OCI-LY7 (cell line): ENCODE measurements at regions not wholly inside any gene's neighbourhood (a gene's known extent, or its start where the extent isn't known, plus 50 kb on each side); places are given as distances from the start of the nearest gene placed in this dataset.

Source experiments
- BruUV-seq: library from RNA; stranded (reverse); fragments of 400-500 nt; replicated peaks from 2 replicates; lab custom pipeline; 2021; lab: Mats Ljungman, UMichigan
- CTCF ChIA-PET: fragments of 300-600 bp; sonication (Branson Sonifier 250); formaldehyde crosslinking; loops from one replicate; lab custom pipeline; 2022; ENCODE audit warnings: antibody characterized with exemption; ENCODE audit not compliant: unreplicated experiment; lab: Charles Lee
- POLR2A ChIA-PET: fragments of 300-600 bp; sonication (Branson Sonifier 250); formaldehyde crosslinking; loops from one replicate; lab custom pipeline; 2022; ENCODE audit warnings: antibody characterized with exemption; lab: Charles Lee
- DNase-seq: peaks from one replicate; pipeline ENCODE4 v3.0.0-alpha.2; 2015; ENCODE audit warnings: low spot score
- H2AFZ ChIP-seq: fragments of 200-600 bp; sonication (generic), shearing (Covaris generic); 2 replicates; pipeline ENCODE4 v1.6.1; 2014; ENCODE audit warnings: mild to moderate bottlenecking, antibody characterized with exemption, low read length, moderate library complexity
- H3K27ac ChIP-seq: fragments of 200-600 bp; sonication (generic); 2 replicates; pipeline ENCODE4 v1.5.1; 2014; ENCODE audit warnings: mixed run types, low read depth, mild to moderate bottlenecking, moderate library complexity, low read length, inconsistent platforms; ENCODE audit not compliant: poor library complexity, severe bottlenecking
- H3K36me3 ChIP-seq: fragments of 200-600 bp; sonication (generic); 2 replicates; pipeline ENCODE4 v1.6.1; 2014; ENCODE audit warnings: mild to moderate bottlenecking, antibody characterized with exemption, low read length, moderate library complexity, mixed read lengths; ENCODE audit not compliant: insufficient read depth
- H3K4me1 ChIP-seq: fragments of 200-600 bp; sonication (generic); 2 replicates; pipeline ENCODE4 v1.5.1; 2014; ENCODE audit warnings: mild to moderate bottlenecking, low read length; ENCODE audit not compliant: insufficient read depth, poor library complexity, severe bottlenecking
- H3K4me2 ChIP-seq: fragments of 200-600 bp; sonication (generic); 2 replicates; pipeline ENCODE4 v1.6.1; 2014; ENCODE audit warnings: mild to moderate bottlenecking, low read length
- H3K4me3 ChIP-seq: fragments of 200-600 bp; sonication (generic); 2 replicates; pipeline ENCODE4 v1.5.1; 2014; ENCODE audit warnings: mild to moderate bottlenecking, low read depth, low read length; ENCODE audit not compliant: poor library complexity, severe bottlenecking
- H3K79me2 ChIP-seq: fragments of 200-600 bp; sonication (generic); 2 replicates; pipeline ENCODE4 v1.6.1; 2016; ENCODE audit warnings: low read depth, mild to moderate bottlenecking, low read length, moderate library complexity, mixed read lengths; ENCODE audit not compliant: insufficient read depth
- H3K9me2 ChIP-seq: fragments of 200-600 bp; sonication (generic); 2 replicates; pipeline ENCODE4 v1.6.1; 2016; ENCODE audit warnings: mild to moderate bottlenecking, low read length, mixed read lengths; ENCODE audit not compliant: insufficient read depth
- H3K9me3 ChIP-seq: fragments of 200-600 bp; sonication (generic); 2 replicates; pipeline ENCODE4 v1.6.1; 2014; ENCODE audit warnings: mild to moderate bottlenecking, mixed run types, low read length, mixed read lengths
- H4K20me1 ChIP-seq: fragments of 200-600 bp; sonication (generic); 2 replicates; pipeline ENCODE4 v1.6.1; 2014; ENCODE audit warnings: mild to moderate bottlenecking, antibody characterized with exemption, low read length, moderate library complexity, mixed read lengths; ENCODE audit not compliant: insufficient read depth
- CTCF ChIP-seq: fragments of 200-600 bp; sonication (generic); conservative IDR thresholded peaks from 2 replicates; pipeline ENCODE4 v1.5.1; 2014; ENCODE audit warnings: mild to moderate bottlenecking, antibody characterized with exemption, low read length, moderate library complexity, mixed read lengths
- EZH2phosphoT487 ChIP-seq: fragments of 200-600 bp; sonication (generic); IDR thresholded peaks from 2 replicates; pipeline ENCODE4 v1.6.1; 2018; ENCODE audit warnings: low read depth, borderline replicate concordance, mild to moderate bottlenecking, mixed run types, antibody characterized with exemption, low read length, moderate library complexity, mixed read lengths
- intact Hi-C: fragments of 100-400 bp; cut with micrococcal nuclease; formaldehyde crosslinking; loops from one replicate; pipeline ENCODE4 v1.10.0; 2022; ENCODE audit not compliant: unreplicated experiment

- intact Hi-C loops, result no loop called here
- no peak overlapping the region for H3K4me3 ChIP-seq
- H4K20me1 ChIP-seq, result no peaks in the 10 kb centered on the region
- H3K79me2 ChIP-seq, result no peaks in the 10 kb centered on the region
- no peak overlapping the region for H2AFZ ChIP-seq
- H3K4me1 ChIP-seq, result no peaks in the 10 kb centered on the region
- ChIA-PET CTCF (no interaction called here), POLR2A (interaction anchor here (1.4 kb wide), 2 partner anchors 8 to 17 kb away, joined by 3 to 5 read pairs; no protein-coding TSS in a partner anchor)
- H3K9me2 ChIP-seq, result no peaks in the 10 kb centered on the region
- H3K36me3 ChIP-seq, result no peaks in the 10 kb centered on the region
- no TSS peak for BruUV-seq
- no peak overlapping the region for H3K4me2 ChIP-seq
- DNase-seq, result no peak
- no peak overlapping the region for H3K27ac ChIP-seq
- H3K9me3 ChIP-seq, result no peaks in the 10 kb centered on the region; the same call in 1 of the 2 replicates
- TF ChIP-seq CTCF (no peak), EZH2phosphoT487 (no peak)
These were observed 447.8 kb downstream of the USP25 start for GRCh38 chr21:16177532-16177931.

- Histone ChIP-seq H3K4me1 (no peaks in the 10 kb centered on the region), H3K9me3 (no peaks in the 10 kb centered on the region; the same call in 1 of the 2 replicates), H4K20me1 (no peaks in the 10 kb centered on the region), H3K4me2 (no peak overlapping the region), H3K79me2 (no peaks in the 10 kb centered on the region), H3K4me3 (no peak overlapping the region), H3K36me3 (no peaks in the 10 kb centered on the region), H3K27ac (no peak overlapping the region), H2AFZ (no peak overlapping the region), H3K9me2 (no peaks in the 10 kb centered on the region)
- no peak for DNase-seq
- no peak for TF ChIP-seq EZH2phosphoT487
- no peak for TF ChIP-seq CTCF
- BruUV-seq, result no TSS peak
- CTCF ChIA-PET, result no interaction called here
- intact Hi-C loops, result no loop called here
- POLR2A ChIA-PET, result interaction anchor here (1.0 kb wide), 1 partner anchor 18 kb away, joined by 3 read pairs; no protein-coding TSS in a partner anchor
These were observed 450.0 kb downstream of the USP25 start for GRCh38 chr21:16179773-16180172.

- Histone ChIP-seq H3K4me1 (no peaks in the 10 kb centered on the region), H3K79me2 (no peaks in the 10 kb centered on the region), H3K4me2 (no peak overlapping the region), H3K27ac (no peak overlapping the region), H2AFZ (no peak overlapping the region), H4K20me1 (no peaks in the 10 kb centered on the region), H3K9me3 (no peaks in the 10 kb centered on the region; the same call in 1 of the 2 replicates), H3K4me3 (no peak overlapping the region), H3K36me3 (no peaks in the 10 kb centered on the region), H3K9me2 (no peaks in the 10 kb centered on the region)
- ChIA-PET POLR2A (interaction anchor here (0.6 kb wide), 1 partner anchor 699 kb away, joined by 3 read pairs; no protein-coding TSS in a partner anchor), CTCF (no interaction called here)
- DNase-seq, result no peak
- TF ChIP-seq EZH2phosphoT487 (no peak), CTCF (no peak)
- no TSS peak for BruUV-seq
- intact Hi-C loops, result no loop called here
These were observed 450.8 kb downstream of the USP25 start for GRCh38 chr21:16180614-16181013.
